Left lung (tissue), 4 donors: ENCODE measurements at regions not wholly inside any gene's neighbourhood (a gene's known extent, or its start where the extent isn't known, plus 50 kb on each side); places are given as distances from the start of the nearest gene placed in this dataset.

Source experiments
- ATAC-seq: fragments of 200-7000 bp; cut with Tn5 transposase; one replicate; pipeline ENCODE4 v1.9.1; 2020; ENCODE audit warnings: moderate library complexity
- DNase-seq, 4 donors: peaks; one replicate each; pipeline ENCODE4 v3.0.0-alpha.2; 2013 to 2020
- H3K27ac ChIP-seq, 2 donors: fragments of 200-600 bp; sonication (generic) in 1 of 2; one replicate each; pipeline versions ENCODE4 v1.5.0 to v1.8.0; 2020 to 2021
- H3K27me3 ChIP-seq, 2 donors: fragments of 200-600 bp; sonication (generic) in 1 of 2; one replicate each; pipeline versions ENCODE4 v1.5.0 to v1.8.0; 2020 to 2021
- H3K36me3 ChIP-seq, 2 donors: fragments of 200-600 bp; sonication (generic) in 1 of 2; one replicate each; pipeline versions ENCODE4 v1.5.0 to v1.8.0; 2020 to 2021
- H3K4me1 ChIP-seq, 2 donors: fragments of 200-600 bp; one replicate each; pipeline ENCODE4 v1.8.0; 2021
- H3K4me3 ChIP-seq, 2 donors: fragments of 200-600 bp; sonication (generic) in 1 of 2; one replicate each; pipeline versions ENCODE4 v1.5.0 to v1.8.0; 2020 to 2021; ENCODE audit warnings: mild to moderate bottlenecking in 1 of 2
- H3K9me3 ChIP-seq, 2 donors: fragments of 200-600 bp; sonication (generic) in 1 of 2; one replicate each; pipeline versions ENCODE4 v1.5.0 to v1.8.0; 2020 to 2021
- intact Hi-C, 2 donors: fragments of 100-400 bp; cut with DNase I; formaldehyde crosslinking; loops; one replicate each; pipeline versions ENCODE4 v1.11.2 to v1.14.2; 2022
- TF ChIP-seq, protein P1 (sequence below), 2 donors: fragments of 200-600 bp; sonication (generic) in 1 of 2; IDR thresholded peaks; one replicate each; pipeline versions ENCODE4 v1.5.0 to v1.8.0; 2021; ENCODE audit warnings: antibody characterized with exemption in 2 of 2
- donor health status: DM: no; HTN: yes; CAD: no.
- donor health status: DM: no; HTN: no; CAD: no.

DNA sequence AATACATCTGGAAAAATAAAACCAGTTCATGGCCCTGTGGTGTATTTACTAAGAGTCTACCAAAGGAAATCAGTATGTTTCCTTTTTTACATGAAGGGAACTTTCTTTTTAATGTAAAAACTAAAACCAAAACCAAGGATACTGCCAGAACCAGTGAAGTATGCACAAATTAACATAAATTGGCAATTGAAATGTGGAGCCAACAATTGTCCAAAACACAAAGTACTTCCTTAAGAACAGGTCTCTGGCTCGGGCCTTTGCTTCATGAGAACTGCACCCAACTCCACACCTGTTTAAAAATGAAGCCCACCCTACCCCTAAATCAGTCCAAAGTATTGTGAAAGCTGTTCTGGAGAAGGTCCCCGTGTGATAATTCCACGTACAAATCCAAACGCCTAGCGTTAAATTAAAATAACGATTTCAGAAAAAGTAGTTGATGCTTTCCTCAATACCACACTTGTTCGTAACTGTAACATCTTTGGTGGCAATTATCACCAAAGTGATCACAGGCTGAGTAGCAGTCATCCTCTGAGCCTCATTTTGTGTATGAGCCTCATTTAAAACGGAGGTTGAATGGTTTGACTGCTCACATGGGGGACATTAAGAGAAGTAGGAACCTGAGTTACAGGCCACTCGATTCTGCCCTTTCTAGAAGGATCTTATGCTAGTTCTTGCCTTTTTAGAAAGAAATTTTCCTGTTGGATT is 93.0 kb downstream of the GEMIN8 start:
- H3K36me3 ChIP-seq, result no peaks in the 10 kb centered on the region
- no peak for DNase-seq
- no peak overlapping the region for H3K4me3 ChIP-seq
- no peak for ATAC-seq
- TF ChIP-seq, protein P1, sequence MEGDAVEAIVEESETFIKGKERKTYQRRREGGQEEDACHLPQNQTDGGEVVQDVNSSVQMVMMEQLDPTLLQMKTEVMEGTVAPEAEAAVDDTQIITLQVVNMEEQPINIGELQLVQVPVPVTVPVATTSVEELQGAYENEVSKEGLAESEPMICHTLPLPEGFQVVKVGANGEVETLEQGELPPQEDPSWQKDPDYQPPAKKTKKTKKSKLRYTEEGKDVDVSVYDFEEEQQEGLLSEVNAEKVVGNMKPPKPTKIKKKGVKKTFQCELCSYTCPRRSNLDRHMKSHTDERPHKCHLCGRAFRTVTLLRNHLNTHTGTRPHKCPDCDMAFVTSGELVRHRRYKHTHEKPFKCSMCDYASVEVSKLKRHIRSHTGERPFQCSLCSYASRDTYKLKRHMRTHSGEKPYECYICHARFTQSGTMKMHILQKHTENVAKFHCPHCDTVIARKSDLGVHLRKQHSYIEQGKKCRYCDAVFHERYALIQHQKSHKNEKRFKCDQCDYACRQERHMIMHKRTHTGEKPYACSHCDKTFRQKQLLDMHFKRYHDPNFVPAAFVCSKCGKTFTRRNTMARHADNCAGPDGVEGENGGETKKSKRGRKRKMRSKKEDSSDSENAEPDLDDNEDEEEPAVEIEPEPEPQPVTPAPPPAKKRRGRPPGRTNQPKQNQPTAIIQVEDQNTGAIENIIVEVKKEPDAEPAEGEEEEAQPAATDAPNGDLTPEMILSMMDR (IDR thresholded peaks at IDR 0.05), result no peak
- no peaks in the 10 kb centered on the region for H3K4me1 ChIP-seq
- H3K9me3 ChIP-seq, result no peaks in the 10 kb centered on the region
- H3K27me3 ChIP-seq, result peaks cover 23 to 45% of the 10 kb centered on the region in 2 donors
- intact Hi-C loops, result no loop called here
- no peak overlapping the region for H3K27ac ChIP-seq

DNA sequence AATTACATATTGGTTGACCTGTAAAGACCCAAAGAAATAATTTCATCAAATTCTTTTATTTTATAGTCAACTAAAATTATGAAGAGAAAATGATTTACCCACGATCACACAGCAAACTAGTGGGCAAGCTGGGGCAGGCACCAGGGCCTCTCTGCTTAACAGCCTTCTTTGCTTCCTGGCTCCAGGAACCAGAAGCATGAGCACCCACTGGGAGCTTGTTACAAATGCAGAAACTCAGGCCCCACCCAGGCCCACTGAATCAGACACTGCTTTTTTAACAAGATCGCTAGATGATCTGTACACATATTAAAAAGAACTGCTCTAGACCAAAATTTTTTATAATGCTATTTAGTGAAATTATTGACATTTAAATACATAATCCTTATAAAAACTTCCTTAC is 95.0 kb downstream of the GEMIN8 start:
- ATAC-seq (no peak), DNase-seq (no peak)
- Histone ChIP-seq H3K27ac (no peak overlapping the region), H3K27me3 (peaks cover 23 to 40% of the 10 kb centered on the region in 2 donors), H3K9me3 (no peaks in the 10 kb centered on the region), H3K4me1 (no peaks in the 10 kb centered on the region), H3K36me3 (no peaks in the 10 kb centered on the region), H3K4me3 (no peak overlapping the region)
- TF ChIP-seq, protein P1 (IDR thresholded peaks at IDR 0.05), result no peak
- intact Hi-C loops, result no loop called here

DNA sequence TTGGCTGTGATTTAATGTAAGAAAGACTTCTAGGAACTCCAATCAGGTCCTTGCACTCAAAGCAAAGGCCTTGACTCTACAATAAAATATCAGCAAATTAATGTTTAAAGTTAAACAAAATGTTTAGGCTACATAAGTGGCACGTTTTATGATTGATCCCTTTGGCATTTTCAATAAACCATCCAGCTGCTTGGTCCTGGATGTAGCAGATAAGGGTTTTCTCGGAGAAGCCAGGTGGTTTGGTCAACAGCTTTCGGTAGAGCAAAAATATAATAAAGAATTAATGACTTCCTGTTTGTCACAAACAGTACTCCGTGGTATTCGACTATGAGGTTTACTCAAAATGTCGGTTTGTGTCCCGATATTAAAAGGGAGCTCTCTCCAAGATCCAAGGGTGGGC is 95.8 kb downstream of the GEMIN8 start:
- no peaks in the 10 kb centered on the region for H3K4me1 ChIP-seq
- no peak overlapping the region for H3K4me3 ChIP-seq
- TF ChIP-seq, protein P1 (IDR thresholded peaks at IDR 0.05), result no peak
- no peak for DNase-seq
- peaks cover 17 to 32% of the 10 kb centered on the region in 2 donors for H3K27me3 ChIP-seq
- no peak overlapping the region for H3K27ac ChIP-seq
- no peaks in the 10 kb centered on the region for H3K9me3 ChIP-seq
- intact Hi-C loops, result no loop called here
- no peaks in the 10 kb centered on the region for H3K36me3 ChIP-seq
- no peak for ATAC-seq

DNA sequence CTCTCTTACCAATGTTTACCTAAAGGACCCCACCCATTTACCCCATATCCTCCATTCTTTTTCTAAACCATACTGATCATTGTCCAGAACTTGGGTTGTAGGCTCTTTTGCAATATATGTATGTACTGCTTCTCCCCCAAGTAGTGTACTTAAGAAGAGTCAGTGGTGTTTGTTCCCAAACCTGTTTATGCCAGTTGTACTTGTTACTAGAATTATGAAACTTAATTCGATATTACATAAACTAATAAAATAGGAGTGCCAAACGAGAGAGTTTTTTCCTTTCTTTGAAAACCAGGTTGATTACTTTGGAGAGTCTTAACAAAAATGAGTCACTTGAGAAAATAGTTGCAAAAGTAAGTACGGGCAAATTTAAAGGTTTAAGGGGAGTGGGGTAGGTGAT is 96.3 kb downstream of the GEMIN8 start:
- intact Hi-C loops, result no loop called here
- Histone ChIP-seq H3K36me3 (no peaks in the 10 kb centered on the region), H3K27me3 (peaks cover 12 to 27% of the 10 kb centered on the region in 2 donors), H3K9me3 (no peaks in the 10 kb centered on the region), H3K27ac (no peak overlapping the region), H3K4me1 (no peaks in the 10 kb centered on the region), H3K4me3 (no peak overlapping the region)
- DNase-seq, result no peak
- TF ChIP-seq, protein P1 (IDR thresholded peaks at IDR 0.05), result no peak
- peak; percentile 18 for ATAC-seq

DNA sequence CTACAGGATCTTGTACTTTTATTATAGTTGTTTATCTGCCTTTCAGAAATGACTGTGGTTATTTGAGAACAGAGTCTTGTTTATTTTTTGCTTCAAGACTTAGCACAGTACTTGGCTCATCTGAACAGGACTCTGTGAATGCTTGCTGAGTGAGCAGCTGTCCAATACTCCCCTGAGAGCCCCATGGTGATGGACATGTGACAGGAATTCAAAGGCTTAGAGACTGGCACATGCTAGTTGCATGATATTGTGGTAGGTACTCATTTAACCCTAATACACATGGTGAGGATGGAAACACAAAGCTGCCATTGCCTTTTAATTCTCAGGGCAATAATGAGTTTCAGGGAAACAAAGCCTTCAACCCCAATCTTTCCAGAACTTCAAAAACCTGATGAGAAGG is 97.3 kb downstream of the GEMIN8 start:
- DNase-seq (no peak), ATAC-seq (no peak)
- Histone ChIP-seq H3K27ac (no peak overlapping the region), H3K4me3 (no peak overlapping the region), H3K27me3 (peaks cover 2 to 24% of the 10 kb centered on the region in 2 donors), H3K9me3 (no peaks in the 10 kb centered on the region), H3K36me3 (no peaks in the 10 kb centered on the region), H3K4me1 (no peaks in the 10 kb centered on the region)
- TF ChIP-seq, protein P1 (IDR thresholded peaks at IDR 0.05), result no peak
- intact Hi-C loops, result no loop called here
